ENCODE measurements at regions not wholly inside any gene's neighbourhood (a gene's known extent, or its start where the extent isn't known, plus 50 kb on each side); places are given as distances from the start of the nearest gene placed in this dataset.

- Histone ChIP-seq H3K27ac (ENCODE audit: extremely low read length, insufficient read depth, low read length) (no peak overlapping the region), H3K9ac (ENCODE audit: insufficient read depth, low read depth, low read length) (no peak overlapping the region), H4K20me1 (ENCODE audit: insufficient read depth, low read length) (no peaks in the 10 kb centered on the region), H3K4me2 (ENCODE audit: low read depth, low read length) (no peak overlapping the region), H3K4me3 (replicated peaks in 1 of 3; ENCODE audit: insufficient read depth in 1 of 3, low read depth in 2 of 3, low read length in 3 of 3) (no peak overlapping the region), H2AFZ (ENCODE audit: low read length) (no peak overlapping the region), H3K4me1 (ENCODE audit: insufficient read depth, low read length) (no peaks in the 10 kb centered on the region), H3K79me2 (ENCODE audit: insufficient read depth, low read length) (no peaks in the 10 kb centered on the region), H3K27me3 (ENCODE audit: control insufficient read depth in 1 of 2, insufficient read depth in 2 of 2, low read length in 2 of 2) (no peaks in the 10 kb centered on the region; a peak in 1 of 5 replicates), H3K9me3 (ENCODE audit: low read length) (peaks cover 7% of the 10 kb centered on the region; the same call in 1 of the 2 replicates), H3K36me3 (replicated peaks in 1 of 2; ENCODE audit: control insufficient read depth in 1 of 2, insufficient read depth in 2 of 2, low read length in 2 of 2) (no peaks in the 10 kb centered on the region)
- in situ Hi-C loops (cut with HindIII; ENCODE audit: extremely low pct_ligation_motif_present, low pct_unique_long_range_greater_than_20kb) (no loop called here), intact Hi-C loops (cut with micrococcal nuclease; ENCODE audit: unreplicated experiment) (no loop called here)
- FAIRE-seq, result no peak
- TF ChIP-seq ZNF740 (CRISPR knock-in tag; IDR thresholded peaks at IDR 0.05) (no peak), ZNF883 (CRISPR knock-in tag; IDR thresholded peaks at IDR 0.05; ENCODE audit: not compliant biosample characterization) (no peak), ESRRA (CRISPR knock-in tag; IDR thresholded peaks at IDR 0.05; ENCODE audit: low read depth) (no peak), HOXA7 (CRISPR knock-in tag; IDR thresholded peaks at IDR 0.05) (no peak), TFE3 (CRISPR knock-in tag; IDR thresholded peaks at IDR 0.05) (no peak), FLYWCH1 (CRISPR knock-in tag; IDR thresholded peaks at IDR 0.05) (no peak)
- TF ChIP-seq, protein P1, sequence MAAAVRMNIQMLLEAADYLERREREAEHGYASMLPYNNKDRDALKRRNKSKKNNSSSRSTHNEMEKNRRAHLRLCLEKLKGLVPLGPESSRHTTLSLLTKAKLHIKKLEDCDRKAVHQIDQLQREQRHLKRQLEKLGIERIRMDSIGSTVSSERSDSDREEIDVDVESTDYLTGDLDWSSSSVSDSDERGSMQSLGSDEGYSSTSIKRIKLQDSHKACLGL (CRISPR knock-in tag; IDR thresholded peaks at IDR 0.05), result no peak
- TF ChIP-seq, protein P2, sequence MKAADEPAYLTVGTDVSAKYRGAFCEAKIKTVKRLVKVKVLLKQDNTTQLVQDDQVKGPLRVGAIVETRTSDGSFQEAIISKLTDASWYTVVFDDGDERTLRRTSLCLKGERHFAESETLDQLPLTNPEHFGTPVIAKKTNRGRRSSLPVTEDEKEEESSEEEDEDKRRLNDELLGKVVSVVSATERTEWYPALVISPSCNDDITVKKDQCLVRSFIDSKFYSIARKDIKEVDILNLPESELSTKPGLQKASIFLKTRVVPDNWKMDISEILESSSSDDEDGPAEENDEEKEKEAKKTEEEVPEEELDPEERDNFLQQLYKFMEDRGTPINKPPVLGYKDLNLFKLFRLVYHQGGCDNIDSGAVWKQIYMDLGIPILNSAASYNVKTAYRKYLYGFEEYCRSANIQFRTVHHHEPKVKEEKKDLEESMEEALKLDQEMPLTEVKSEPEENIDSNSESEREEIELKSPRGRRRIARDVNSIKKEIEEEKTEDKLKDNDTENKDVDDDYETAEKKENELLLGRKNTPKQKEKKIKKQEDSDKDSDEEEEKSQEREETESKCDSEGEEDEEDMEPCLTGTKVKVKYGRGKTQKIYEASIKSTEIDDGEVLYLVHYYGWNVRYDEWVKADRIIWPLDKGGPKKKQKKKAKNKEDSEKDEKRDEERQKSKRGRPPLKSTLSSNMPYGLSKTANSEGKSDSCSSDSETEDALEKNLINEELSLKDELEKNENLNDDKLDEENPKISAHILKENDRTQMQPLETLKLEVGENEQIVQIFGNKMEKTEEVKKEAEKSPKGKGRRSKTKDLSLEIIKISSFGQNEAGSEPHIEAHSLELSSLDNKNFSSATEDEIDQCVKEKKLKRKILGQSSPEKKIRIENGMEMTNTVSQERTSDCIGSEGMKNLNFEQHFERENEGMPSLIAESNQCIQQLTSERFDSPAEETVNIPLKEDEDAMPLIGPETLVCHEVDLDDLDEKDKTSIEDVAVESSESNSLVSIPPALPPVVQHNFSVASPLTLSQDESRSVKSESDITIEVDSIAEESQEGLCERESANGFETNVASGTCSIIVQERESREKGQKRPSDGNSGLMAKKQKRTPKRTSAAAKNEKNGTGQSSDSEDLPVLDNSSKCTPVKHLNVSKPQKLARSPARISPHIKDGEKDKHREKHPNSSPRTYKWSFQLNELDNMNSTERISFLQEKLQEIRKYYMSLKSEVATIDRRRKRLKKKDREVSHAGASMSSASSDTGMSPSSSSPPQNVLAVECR (CRISPR knock-in tag; IDR thresholded peaks at IDR 0.05; ENCODE audit: borderline replicate concordance), result no peak
- TF ChIP-seq, protein P3, sequence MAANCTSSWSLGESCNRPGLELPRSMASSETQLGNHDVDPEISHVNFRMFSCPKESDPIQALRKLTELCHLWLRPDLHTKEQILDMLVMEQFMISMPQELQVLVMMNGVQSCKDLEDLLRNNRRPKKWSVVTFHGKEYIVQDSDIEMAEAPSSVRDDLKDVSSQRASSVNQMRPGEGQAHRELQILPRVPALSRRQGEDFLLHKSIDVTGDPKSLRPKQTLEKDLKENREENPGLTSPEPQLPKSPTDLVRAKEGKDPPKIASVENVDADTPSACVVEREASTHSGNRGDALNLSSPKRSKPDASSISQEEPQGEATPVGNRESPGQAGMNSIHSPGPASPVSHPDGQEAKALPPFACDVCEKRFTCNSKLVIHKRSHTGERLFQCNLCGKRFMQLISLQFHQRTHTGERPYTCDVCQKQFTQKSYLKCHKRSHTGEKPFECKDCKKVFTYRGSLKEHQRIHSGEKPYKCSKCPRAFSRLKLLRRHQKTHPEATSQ (CRISPR knock-in tag; IDR thresholded peaks at IDR 0.05; ENCODE audit: borderline replicate concordance), result no peak
- TF ChIP-seq, protein P4, sequence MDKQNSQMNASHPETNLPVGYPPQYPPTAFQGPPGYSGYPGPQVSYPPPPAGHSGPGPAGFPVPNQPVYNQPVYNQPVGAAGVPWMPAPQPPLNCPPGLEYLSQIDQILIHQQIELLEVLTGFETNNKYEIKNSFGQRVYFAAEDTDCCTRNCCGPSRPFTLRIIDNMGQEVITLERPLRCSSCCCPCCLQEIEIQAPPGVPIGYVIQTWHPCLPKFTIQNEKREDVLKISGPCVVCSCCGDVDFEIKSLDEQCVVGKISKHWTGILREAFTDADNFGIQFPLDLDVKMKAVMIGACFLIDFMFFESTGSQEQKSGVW (CRISPR knock-in tag; IDR thresholded peaks at IDR 0.05; ENCODE audit: borderline replicate concordance), result no peak
- TF ChIP-seq, protein P5, sequence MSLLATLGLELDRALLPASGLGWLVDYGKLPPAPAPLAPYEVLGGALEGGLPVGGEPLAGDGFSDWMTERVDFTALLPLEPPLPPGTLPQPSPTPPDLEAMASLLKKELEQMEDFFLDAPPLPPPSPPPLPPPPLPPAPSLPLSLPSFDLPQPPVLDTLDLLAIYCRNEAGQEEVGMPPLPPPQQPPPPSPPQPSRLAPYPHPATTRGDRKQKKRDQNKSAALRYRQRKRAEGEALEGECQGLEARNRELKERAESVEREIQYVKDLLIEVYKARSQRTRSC (CRISPR knock-in tag; IDR thresholded peaks at IDR 0.05; ENCODE audit: low read depth), result no peak
- WGBS (ENCODE audit: low lambda C conversion rate), result 2% methylated on average over 2 of the region's 2 CpGs
- DNase-seq (ENCODE audit: low spot score), result no peak
- ChIA-PET CTCF (ENCODE audit: low intra/inter-chr PET ratio, low total read pairs) (no interaction called here), POLR2A (no interaction called here)
- BruUV-seq (replicated peaks), result no TSS peak
- ATAC-seq, result no peak
These were observed 872.4 kb upstream of the SLC35B3 start for GRCh38 chr6:9307786-9308185.

All from HepG2 (cell line).